ENCODE measurements at regions not wholly inside any gene's neighbourhood (a gene's known extent, or its start where the extent isn't known, plus 50 kb on each side); places are given as distances from the start of the nearest gene placed in this dataset.
"Not testable (repeated sequence)": the region's sequence is repeated elsewhere in the genome, so short reads cannot be mapped to it uniquely, and the experiment has no call there.

- DNase-seq (ENCODE audit: low spot score), result no peak
Observed at GRCh38 chr1:29807689-29808088, 571.4 kb downstream of the PTPRU start.

- peak; percentile 68 for DNase-seq (ENCODE audit: low spot score)
Observed at GRCh38 chr1:29806646-29807319, 570.5 kb downstream of the PTPRU start.

GRCh38 chr1:29805896-29806160 is 569.5 kb downstream of the PTPRU start:
- DNase-seq (ENCODE audit: low spot score), result no peak

GRCh38 chr1:29805122-29805895 is 569.0 kb downstream of the PTPRU start:
- no peak for DNase-seq (ENCODE audit: low spot score)

- no peak for DNase-seq (ENCODE audit: low spot score)
Observed at GRCh38 chr1:29804181-29804899, 568.0 kb downstream of the PTPRU start.

GRCh38 chr1:29803486-29803885 is 567.2 kb downstream of the PTPRU start:
- DNase-seq (ENCODE audit: low spot score), result no peak

- no peak for DNase-seq (ENCODE audit: low spot score)
Observed at GRCh38 chr1:29802181-29803068, 566.1 kb downstream of the PTPRU start.

GRCh38 chr1:29801561-29801973 is 565.2 kb downstream of the PTPRU start:
- peak; percentile 20 for DNase-seq (ENCODE audit: low spot score)

GRCh38 chr1:29801003-29801402 is 564.7 kb downstream of the PTPRU start:
- no peak for DNase-seq (ENCODE audit: low spot score)

GRCh38 chr1:29800522-29800956 is 564.2 kb downstream of the PTPRU start:
- DNase-seq (ENCODE audit: low spot score), result no peak

- no peak for DNase-seq (ENCODE audit: low spot score)
Observed at GRCh38 chr1:29800120-29800519, 563.8 kb downstream of the PTPRU start.

GRCh38 chr1:29798699-29799566 is 562.6 kb downstream of the PTPRU start:
- DNase-seq (ENCODE audit: low spot score), result no peak

GRCh38 chr1:29797125-29797524 is 560.8 kb downstream of the PTPRU start:
- not testable (repeated sequence) for DNase-seq (ENCODE audit: low spot score)

GRCh38 chr1:29795965-29796364 is 559.6 kb downstream of the PTPRU start:
- not testable (repeated sequence) for DNase-seq (ENCODE audit: low spot score)

GRCh38 chr1:29793653-29794348 is 557.5 kb downstream of the PTPRU start:
- DNase-seq (ENCODE audit: low spot score), result no peak

GRCh38 chr1:29793101-29793546 is 556.8 kb downstream of the PTPRU start:
- DNase-seq (ENCODE audit: low spot score), result peak; percentile 88

- no peak for DNase-seq (ENCODE audit: low spot score)
Observed at GRCh38 chr1:29789910-29790247, 553.6 kb downstream of the PTPRU start.

GRCh38 chr1:29789221-29789909 is 553.0 kb downstream of the PTPRU start:
- no peak for DNase-seq (ENCODE audit: low spot score)

Data from umbilical cord (tissue), 1 donor.